ENCODE measurements at regions not wholly inside any gene's neighbourhood (a gene's known extent, or its start where the extent isn't known, plus 50 kb on each side); places are given as distances from the start of the nearest gene placed in this dataset.

DNA sequence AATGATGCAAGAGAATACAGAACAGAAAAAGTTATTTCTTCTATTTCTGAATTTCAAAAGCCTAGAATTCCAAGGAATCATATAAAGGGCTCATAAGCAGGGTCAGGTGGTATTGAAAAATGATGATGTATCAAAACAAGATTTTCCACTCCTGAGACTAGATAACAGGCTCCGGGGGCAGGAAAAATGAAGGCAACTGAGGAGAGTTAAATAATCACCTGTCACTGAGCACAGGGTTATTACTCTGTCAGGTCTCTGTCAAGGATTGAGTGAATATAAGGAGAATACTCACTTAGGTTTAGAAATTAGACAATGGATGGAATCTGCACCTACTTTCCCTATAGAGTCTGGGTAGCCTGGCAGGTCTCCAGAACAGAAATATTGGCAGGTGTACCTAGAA lies 76.1 kb upstream of the KHDRBS2 start:
- ATAC-seq, result no peak
- no peak for DNase-seq
- intact Hi-C loops (cut with micrococcal nuclease), result no loop called here

DNA sequence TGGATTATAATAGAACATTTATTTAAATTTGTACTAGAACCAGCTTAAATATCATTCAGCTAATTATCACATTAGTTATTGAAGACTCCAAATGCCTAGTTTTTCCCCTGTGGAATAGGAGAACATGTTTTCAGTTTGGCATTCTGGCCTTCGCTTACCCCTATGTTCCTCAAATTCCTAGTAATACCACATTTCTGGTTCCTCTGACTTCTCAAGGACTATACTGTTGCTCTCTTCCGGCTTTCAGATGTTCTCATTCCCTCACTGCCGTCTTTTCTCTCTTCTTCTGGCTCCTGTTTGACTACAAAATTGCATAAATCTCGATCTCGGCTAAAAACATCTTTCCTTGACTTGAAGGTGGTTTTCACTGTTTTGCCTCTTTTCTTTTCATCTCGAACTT lies 71.8 kb upstream of the KHDRBS2 start:
- no peak for ATAC-seq
- intact Hi-C loops (cut with micrococcal nuclease), result no loop called here

DNA sequence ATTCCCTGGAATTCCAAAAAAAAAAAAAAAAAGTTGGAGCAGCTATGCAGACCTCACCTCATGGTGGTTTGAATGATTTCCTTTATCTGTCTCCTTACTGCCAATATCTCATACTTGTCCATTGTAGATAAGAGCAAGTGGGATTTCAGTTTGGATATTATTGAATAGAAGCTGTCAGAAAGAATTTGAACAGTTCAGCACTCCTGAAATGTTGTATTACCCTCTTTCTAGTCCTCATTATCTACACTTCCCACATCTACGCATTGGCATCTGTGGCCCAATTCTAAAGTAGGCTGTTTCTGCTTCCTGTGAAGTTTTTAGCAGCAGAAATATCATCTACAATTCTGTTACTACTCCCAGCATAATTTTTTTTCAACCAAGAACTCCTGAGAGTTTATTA lies 68.2 kb upstream of the KHDRBS2 start:
- no peak for DNase-seq
- intact Hi-C loops (cut with micrococcal nuclease), result no loop called here
- ATAC-seq, result no peak

More for the DNA sequence above, 71.8 kb upstream of the KHDRBS2 start:
- no peak for DNase-seq

DNA sequence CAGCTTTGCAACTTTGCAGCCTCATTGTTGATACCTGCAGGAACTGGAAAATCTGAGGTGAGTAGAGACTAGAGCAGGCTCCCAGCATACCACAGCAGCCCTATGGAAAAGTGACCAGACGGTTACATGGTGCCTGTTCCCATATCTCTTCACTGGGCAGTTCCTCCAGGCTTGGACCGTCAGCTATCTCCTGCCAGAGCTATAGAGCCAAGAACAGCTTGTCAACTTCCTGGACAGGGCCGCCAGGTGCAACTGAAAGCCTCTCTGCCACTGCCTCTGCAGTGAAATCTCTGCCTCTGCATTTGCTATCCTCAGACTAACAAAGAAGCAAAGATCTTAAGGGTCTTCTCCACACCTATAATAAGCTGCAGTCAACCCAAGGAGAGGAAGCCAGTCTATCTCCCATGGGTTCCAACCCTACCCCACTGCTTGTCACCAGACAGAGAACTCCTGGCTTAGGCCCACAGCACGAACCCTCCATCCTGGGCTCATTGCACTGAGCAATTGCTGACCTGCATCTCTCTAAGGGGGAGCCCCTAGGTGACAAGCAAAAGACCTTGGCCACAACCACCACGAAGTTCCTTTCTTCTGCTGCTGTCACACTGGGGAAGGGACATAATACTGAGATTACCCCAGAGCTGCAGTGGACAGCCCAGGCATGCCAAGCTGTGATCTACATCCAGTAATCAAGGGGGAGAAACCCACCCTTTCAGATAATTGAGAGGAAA lies 60.1 kb upstream of the KHDRBS2 start:
- ATAC-seq, result no peak
- DNase-seq, result no peak
- intact Hi-C loops (cut with micrococcal nuclease), result no loop called here

DNA sequence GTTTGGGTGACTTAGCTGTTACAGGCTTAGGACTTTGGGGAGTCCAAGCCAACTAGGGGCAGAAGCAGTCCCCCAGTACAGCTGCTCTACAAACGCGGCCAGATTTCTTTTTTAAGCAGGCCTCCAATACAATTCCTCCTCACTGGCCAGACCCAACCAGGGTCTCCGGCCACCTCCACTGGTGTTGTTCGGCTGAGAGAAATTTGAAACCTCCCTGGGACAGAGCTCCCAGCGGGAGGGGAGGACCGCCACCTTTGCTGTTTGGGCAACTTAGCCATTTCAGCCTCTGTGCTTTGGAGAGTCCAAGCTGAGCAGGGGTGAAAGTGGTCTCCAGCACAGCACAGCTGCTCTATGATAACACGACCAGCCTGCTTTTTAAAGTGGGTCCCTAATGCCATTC lies 59.4 kb upstream of the KHDRBS2 start:
- ATAC-seq (no peak), DNase-seq (no peak)
- intact Hi-C loops (cut with micrococcal nuclease), result no loop called here

DNA sequence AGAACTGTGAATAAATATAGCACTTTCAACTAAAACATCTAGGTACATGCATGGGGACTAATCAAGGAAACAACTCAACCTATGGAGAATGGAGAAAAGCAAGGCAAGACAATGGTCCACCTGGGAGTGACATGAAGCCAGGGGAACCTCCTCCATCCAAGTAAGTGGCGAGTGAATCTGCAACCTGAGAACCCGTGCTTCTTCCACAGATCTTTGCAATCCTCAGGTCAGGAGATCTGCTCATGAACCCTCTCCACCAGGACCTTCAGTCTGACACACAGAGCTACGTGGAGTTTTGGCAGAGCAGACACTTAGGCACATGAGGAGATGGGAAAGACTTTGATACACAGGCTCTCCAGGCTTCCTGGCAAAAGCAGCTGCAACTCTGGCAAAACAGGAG lies 58.8 kb upstream of the KHDRBS2 start:
- intact Hi-C loops (cut with micrococcal nuclease), result no loop called here
- ATAC-seq (no peak), DNase-seq (no peak)

DNA sequence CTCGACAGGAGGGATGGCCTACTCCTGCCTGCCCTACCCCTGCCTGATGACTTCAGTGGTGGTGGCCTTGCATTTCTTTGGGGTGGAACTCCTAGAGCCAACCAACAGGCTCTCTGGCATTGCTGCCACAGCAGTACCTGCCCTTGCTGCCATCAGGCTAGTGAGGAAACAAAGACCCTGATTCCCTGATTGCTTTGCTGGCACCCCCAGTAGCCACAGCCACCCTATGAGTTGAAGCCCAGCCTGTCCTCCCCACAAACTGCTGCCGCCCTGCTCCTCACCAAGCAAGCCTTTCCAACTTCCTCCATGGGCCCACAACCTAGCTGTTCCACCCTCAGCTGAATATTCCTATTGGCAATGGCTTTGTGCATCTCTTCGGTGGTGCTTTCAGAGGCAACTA lies 52.5 kb upstream of the KHDRBS2 start:
- DNase-seq (no peak), ATAC-seq (no peak)
- intact Hi-C loops (cut with micrococcal nuclease), result no loop called here

All from left ventricle myocardium superior (tissue), 1 donor.